HG03457 (cell line): ENCODE measurements at regions not wholly inside any gene's neighbourhood (a gene's known extent, or its start where the extent isn't known, plus 50 kb on each side); places are given as distances from the start of the nearest gene placed in this dataset.

Source experiments
- ATAC-seq: cut with Tn5 transposase; IDR thresholded peaks from one replicate; pipeline ENCODE4 v1.9.1; 2021; ENCODE audit warnings: moderate number of reproducible peaks; ENCODE audit not compliant: unreplicated experiment

DNA sequence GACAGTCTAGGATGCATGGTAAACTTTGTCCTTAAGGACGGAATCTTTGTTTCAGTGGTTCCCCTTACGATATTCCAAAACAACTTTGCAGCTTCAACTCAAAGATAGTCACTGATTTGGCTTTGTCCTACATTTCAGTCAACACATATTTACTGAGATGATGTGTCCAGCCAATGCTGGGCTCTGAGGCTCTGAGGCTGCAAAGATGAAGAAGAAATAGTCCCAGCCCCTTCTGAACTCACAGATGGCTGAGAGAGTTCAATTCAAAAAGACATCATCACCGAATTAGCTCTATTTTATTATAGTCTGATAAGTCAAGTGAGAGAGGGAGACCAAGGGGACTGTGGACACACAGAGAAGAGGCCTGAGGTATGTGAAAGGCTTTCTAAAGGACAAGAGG, 544.0 kb downstream of the ACTL7B start:
- ATAC-seq, result no peak

DNA sequence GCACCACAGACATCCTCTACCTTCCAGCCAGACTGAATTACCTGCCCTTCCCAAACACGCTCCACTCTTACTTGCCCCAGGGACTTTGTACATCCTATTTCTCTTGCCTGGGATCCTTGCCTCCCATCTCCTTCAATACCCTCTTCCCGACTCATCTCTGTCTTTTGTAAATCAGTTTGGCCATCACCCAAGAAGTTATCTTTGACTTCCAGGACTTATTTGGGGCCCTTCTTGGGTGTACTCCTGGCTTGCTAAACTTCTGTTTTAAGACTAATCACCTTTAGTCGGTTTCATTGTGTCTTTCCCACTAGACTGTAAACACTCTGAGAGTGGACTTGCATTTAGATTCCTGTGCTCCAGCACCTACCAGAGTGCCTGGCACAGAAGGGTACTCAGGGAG, 545.6 kb downstream of the ACTL7B start:
- no peak for ATAC-seq

DNA sequence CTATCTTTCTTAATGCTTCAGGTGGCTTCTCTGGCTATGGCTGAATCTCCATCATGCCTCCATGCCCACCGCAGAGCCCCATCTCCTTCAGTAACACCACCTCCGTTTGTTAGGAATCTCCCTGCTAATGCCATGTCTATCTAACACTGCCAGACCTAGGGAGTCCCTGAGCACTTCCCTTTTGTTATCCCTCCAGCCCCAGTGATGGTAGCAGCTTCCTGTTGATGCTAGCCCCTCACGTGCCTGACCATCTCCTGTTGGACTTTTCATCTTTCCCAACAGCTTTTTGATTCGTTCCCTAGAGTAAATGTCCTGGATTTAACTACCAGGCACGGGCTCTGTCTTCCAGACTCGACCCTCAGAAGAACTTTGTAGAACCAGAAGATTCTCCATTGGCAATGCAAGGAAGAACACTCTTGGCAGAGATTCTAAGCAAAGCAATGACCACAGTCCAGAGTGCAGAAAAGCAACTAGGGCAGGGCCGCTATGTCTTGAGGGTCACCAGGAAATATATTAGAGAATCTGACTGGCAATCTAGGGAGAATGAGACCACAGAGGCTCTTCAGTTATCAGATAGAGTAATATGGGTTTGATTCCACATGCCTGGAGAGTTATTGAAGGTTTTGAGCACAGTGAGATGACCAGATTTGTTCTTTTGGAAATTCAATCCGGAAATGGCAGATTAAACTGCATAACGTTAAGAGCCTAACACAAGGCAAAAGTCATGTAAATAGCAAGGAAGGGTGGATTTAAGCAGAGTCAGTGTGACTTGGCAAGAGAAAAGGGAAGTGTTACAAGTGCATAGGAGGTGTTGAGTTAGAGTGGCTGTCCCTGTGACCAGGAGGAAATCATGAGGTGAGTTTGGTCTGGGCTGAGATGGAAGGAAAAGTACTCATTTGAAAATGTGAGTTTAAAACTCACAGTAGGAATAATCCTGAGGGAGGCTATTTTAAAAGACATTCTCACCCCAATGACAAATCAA, 555.2 kb downstream of the ACTL7B start:
- ATAC-seq, result no peak

DNA sequence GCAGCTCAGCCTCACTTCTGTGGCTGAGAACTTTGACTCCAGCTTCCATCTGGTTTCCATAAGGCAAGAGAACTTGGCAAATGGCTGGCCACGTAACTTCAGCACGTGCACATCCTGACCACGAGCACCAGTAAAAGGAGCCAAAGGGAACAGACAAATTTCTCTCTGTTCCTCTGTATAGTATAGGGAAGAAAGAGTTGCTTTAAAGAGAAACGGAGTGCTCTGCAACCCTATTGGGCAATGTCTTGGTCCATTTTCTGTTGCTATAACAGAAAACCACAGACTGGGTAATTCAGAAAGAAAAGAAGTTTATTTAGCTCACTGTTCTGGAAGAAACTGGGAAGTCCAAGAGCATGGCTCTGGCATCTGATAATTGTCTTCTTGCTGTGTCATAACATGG, 558.7 kb downstream of the ACTL7B start:
- ATAC-seq, result no peak

DNA sequence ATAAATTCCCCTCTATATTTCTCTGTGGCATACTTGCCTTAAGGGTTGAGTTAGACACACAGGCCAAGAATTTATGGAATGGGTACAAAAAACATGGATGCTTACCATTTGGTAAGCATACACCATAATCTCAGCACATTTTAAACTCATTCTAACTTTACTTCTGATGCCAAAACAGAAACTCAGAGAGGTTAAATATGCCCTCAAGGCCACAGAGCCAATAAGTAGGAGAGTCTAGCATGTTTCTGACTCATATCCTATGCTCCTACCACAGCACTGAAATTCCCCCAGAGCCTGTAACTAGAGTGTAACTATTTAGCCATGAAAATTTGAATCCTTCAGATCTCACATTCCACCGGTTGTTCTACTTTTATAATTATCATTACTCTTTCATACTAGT, 559.7 kb downstream of the ACTL7B start:
- ATAC-seq, result no peak

DNA sequence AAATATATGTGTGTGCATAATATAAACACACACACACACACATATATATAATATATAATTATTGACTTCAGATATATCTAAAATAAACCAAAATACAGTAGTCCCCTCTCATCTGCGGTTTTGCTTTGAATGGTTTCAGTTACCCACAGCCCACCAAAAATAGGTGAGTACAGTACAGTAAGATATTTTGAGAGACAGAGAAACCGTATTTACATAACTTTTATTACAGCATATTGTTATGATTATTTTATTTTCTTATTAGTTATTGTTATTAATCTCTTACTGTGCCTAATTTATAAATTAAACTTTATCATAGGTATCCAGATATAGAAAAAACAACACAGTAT, 564.2 kb downstream of the ACTL7B start:
- ATAC-seq, result no peak

DNA sequence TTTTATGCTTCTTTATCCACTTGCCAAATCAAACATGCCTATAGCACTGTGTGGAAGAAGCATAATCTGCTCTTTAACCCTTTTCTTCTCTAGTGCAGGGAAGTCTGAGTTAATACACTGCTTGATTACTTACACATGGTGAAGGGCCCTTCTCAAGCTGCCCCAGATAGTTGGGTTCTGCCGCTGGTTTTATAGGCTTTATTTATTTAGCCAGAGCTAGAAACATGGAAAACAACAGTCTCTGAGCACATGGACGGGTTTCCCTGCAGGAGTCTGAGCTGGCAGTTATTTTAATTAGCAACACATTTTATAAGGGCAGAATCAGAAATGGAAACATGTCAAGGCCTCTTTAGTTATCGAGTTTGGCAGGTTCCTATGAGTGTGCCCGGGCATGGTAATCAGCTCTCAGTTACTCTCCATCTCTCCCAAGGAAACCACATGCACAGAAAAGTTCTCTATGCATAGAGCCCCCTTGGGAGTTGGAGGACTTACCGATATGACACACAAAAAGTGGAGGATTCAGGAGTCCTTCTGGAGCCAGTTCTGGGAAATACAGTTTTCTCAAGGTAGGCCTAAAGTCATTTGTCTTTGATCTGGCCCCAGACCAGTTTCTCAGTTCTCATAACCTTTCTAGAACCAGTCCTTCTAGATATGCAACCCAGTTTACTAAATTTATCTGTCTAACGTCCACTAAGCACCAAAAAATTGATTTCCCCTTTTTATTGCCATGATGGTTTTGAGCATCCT, 564.8 kb downstream of the ACTL7B start:
- no peak for ATAC-seq

DNA sequence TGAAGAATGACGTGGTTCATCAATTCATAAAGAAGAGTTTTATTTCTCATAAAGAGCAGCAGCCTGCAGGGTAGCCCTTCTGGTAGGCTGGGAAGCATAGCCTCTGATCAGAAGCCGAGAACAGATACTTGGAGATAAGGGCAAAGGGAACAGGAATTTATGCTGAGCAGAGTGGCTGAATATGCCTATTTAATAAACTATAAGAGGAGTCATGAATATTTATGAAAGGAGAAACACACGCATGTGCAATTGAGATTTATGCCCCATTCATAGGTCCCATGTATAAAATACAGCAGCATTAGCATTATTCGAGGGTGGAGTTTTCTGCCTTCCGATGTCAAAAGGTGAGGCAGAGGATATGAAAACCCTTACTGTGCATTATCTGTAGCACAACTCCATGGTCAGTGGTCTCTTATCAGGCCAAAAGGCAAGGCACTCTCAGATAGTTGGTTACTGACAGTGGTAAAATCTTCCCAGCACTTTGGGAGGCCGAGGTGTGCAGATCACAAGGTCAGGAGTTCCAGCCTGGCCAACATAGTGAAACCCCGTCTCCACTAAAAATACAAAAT, 569.1 kb downstream of the ACTL7B start:
- no peak for ATAC-seq

DNA sequence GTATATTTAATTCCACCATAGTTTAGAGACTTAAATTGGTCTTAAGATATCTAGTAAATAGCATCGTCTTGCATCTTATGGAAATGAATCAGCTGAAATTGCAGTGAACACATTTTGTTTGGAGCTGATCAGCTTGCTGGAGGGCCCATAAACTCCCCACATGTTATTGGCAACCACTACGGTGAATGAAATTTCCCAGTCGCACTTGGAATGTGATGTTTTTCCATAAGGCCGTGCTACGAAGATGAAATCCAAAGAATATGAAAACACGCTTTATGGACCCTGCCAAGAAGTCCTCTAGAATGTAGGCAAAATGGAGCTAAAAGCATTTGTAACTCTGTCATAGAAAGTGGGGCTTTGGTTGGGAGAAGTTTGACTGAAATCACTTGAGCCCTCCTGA, 572.1 kb downstream of the ACTL7B start:
- no peak for ATAC-seq

DNA sequence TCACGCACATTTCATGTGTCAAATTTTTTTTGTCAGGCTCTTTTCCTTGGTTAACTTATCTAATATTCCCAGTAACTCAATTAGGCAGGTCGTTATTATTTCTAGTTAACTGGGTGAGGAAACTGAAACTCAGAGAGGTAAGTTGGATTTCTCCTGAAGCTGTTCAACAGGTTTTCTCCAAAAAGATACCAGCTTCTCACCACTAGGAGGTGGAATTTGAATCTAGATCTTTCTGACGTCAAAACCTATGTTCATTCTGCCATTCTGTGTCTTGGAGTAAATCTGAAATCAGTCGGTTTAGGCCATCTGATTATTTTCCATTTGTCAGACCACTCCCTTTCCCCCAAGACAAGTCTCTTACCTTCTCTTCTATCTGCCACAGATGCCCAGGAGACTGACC, 572.9 kb downstream of the ACTL7B start:
- no peak for ATAC-seq

DNA sequence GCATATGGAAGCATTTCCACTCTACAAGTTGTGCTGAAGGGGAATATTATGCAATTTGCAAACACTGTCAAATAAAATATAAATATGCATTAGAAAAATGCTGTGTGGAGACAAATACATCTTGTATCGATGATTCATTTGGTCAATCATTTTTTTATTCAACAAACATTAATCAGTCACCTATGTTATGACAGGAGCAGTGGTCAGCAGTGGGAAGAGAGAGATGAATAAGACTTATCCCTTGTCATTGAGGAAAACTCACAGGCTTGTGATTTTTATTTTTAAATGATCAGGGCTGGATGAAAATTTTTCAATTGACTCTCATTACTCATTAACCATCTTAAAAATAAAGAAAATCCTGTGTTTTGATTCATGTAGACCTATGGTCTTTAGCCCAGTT, 574.1 kb downstream of the ACTL7B start:
- ATAC-seq, result no peak

DNA sequence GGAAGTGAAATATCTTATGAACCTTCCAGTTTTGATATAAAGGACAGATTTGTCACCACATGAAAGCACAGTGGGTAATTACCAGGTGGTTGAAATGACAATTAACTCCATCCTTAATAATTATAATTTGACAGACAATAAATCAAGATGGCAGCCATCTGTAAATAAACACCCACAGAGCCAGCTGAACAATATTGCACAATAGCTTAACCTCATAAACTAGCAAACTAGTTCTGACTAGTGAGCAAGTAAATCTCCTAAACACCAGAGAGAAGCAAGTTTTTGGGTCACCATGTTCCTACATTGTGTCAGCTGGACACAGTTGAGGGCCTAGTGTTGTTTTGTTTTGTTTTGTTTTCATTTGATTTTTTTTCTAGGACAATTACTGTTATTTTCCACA, 577.4 kb downstream of the ACTL7B start:
- ATAC-seq, result no peak

DNA sequence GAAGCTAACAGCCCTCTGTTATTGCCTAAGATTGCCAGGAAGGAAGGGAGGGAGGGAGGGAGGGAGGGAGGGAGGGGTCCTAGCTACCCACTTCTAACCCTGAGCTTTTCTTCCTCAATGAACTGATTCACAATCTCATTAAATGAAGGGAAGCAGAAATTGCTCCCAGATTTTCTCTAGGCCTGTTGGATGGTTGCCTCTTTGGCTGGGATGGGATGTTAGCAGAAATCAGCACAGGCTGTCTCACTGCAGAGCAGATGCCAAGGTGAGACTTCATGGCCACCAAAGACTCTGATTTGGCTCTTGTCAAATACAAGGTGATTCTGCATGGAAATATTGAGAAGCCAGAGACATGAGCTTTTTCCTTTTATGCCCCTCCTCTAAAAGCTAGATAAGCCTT, 578.6 kb downstream of the ACTL7B start:
- ATAC-seq, result no peak

DNA sequence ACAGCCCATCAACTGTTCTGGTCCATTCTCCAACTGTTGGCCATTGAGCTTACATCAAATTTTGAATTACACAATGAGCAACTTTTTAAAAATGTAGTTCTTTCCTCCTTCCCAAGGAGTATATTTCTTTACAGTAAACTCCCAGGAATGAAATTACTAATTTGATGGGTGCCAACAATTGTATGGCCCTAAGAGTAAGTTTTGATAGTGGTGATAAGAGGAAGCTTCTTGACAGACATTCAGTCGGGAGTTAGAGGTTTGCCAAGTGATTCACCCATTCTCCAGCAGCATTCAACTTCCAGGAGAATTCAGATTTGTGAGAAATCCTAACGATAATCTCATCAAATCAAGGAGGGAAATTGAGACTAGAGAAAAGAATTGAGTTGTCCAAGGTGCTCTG, 579.9 kb downstream of the ACTL7B start:
- ATAC-seq, result no peak

DNA sequence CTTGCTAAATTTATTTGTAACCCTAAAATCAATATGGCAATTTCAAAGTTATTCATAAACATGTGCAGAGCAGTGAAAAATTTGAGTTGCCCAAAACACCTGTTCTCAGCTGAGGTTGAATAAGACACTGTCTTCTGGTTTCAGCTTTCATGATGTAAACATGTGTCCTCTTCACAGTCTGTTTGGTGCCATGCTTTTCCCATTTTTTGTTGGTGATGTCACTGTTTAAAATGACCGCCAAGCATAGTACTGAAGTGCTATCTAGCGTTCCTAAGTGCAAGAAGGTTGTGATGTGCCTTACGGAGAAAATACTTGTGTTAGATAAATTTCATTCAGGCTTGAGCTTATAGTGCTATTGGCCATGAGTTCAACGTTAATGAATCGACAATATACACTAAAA, 580.8 kb downstream of the ACTL7B start:
- ATAC-seq, result no peak

DNA sequence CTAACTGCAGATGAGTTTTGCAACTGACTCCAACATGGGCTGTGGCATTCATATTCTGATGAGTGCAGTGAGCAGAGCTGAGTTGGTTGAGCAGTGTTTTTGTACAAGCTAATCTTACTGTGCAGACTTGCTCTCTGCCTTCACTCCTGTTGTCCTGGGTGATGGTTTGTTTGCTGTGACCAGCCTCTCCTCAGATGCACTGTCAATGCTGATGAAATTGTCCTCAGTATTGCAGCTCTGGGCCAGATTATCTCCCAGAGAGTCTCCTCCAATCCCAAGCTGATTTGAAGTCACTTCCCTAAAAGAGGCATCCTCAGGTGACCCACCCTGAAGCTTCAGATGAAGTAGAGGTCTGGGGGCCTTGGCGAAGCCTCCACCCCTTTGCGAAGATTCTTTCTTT, 581.8 kb downstream of the ACTL7B start:
- ATAC-seq, result no peak

DNA sequence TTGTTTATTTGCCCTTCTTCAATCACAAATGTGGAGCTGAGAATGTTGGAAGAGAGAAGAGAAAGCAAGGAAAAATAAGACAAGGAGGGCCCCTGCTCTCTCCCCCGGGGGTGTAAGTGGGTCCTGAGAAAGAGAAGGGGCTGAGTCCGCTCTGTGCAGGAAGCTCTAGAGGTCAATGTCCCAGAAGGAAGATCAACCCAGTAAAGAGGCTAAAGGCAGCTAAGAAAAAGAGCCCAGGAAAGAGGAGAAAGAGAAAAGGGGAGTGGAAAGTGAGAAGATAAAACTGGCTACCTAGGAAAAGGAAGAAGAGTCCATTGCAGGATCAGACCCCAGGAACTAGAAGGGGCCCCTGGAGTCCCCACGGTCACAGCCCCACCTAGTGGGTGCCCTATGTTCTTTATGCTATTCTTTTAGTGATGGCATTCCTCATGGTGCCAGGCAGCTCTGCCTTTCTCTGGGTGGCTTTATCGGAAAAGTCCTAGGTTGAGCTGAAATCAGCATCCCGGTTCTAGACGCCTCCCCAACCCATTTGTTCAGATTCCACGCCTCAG, 583.4 kb downstream of the ACTL7B start:
- ATAC-seq, result no peak

DNA sequence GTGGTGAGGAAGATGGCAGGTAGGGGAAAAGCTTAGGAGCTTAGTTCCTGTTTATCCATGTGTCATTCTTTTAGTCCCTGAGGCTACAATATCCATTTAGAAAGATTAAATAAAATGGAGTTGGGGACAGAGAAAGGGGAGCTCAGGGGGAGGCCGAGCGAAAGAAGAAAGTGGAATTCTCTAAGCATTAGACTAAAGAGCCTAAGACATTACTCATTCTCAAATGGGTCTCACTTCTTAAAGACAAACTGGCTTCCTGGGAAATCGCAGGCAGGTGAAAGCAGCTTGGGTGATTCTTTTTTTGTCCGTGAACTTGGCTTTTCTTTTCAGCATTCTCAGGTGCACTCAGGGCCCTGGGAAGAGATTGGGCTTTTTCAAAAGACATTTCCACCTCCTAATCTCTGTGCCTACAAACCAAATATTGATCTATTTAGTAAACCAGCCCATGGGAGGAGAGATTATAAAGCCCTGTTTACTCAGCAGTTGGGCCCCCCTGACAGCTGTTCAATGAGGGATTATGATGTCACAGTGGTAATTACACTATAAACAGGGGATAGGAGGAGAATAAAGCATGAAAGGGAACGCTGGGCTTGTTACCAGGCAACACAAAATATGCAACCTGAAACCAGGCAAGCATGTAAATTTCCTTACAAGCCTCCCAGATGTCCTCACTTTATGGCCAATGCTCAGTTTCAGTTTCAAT, 584.0 kb downstream of the ACTL7B start:
- ATAC-seq, result no peak

DNA sequence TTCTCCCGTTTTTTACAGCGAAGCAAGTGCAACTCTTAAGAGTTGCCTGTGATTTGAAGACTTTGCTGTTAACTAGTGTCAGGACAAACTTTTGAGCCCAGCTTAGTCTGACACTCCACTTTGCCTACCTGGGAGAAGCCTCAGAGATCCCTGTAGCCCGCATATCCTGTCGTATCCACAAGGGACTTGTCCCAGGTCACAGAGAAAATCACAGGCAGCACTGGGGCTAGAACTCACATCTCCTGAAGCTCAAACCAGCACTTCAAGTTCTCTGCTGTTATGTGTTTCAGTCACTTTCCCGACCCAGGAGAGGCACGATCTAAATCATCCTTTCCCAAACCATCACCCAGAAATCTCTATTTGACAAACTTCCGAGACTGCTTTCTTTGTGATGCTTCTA, 584.5 kb downstream of the ACTL7B start:
- no peak for ATAC-seq

DNA sequence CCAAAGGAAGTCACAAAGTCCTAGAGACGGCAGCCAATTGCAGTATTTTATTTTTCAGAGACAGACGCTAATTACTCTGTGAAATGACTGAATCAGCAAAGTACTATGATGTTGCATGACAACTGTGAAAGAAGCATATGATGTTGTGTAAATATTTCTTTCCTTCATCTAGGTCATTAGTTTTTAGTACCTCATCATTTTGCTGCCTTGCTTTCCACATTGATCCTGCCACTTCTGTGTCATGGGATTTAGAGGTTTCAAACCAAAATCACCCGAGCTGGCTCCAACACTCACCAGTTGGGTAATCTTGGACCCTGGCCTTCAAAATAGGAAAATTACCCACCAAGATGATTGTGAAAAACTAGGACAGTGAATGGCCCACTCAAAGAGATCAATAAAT, 585.2 kb downstream of the ACTL7B start:
- no peak for ATAC-seq

DNA sequence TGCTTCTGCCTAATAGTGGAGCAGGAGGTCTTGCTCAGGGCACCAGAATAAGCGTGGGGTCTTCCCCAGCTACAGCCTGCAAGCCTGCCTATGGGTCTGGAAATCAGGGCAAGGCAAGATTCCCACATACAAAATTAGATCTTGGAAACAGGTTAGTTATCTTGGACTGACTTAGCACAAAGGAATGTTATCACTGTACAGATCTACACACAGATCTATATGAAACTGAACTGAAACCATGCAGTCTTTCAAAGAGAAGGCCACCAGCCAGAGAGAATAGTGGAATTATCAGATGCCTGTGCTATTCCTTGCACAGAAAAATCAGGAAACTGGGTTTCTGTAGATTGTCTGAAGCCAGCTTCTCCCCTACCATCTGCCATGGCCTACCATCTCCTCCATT, 585.7 kb downstream of the ACTL7B start:
- ATAC-seq, result no peak
